ENCODE measurements at regions not wholly inside any gene's neighbourhood (a gene's known extent, or its start where the extent isn't known, plus 50 kb on each side); places are given as distances from the start of the nearest gene placed in this dataset.

GRCh38 chr6:145043926-145044500 lies 691.3 kb downstream of the EPM2A start:
- no peak overlapping the region for H3K27ac ChIP-seq
- no peaks in the 10 kb centered on the region for H3K4me1 ChIP-seq
- no peak overlapping the region for H3K4me3 ChIP-seq
- intact Hi-C loops (cut with DNase I) = no loop called here
- DNase-seq = no peak
- no peak overlapping the region for H3K9ac ChIP-seq (ENCODE audit: low read depth in 2 of 2, low read length in 2 of 2)
- TF ChIP-seq CTCF (IDR thresholded peaks at IDR 0.05) = no peak
- H3K36me3 ChIP-seq = no peaks in the 10 kb centered on the region
- no peaks in the 10 kb centered on the region for H3K9me3 ChIP-seq
- no peaks in the 10 kb centered on the region for H3K27me3 ChIP-seq

DNA sequence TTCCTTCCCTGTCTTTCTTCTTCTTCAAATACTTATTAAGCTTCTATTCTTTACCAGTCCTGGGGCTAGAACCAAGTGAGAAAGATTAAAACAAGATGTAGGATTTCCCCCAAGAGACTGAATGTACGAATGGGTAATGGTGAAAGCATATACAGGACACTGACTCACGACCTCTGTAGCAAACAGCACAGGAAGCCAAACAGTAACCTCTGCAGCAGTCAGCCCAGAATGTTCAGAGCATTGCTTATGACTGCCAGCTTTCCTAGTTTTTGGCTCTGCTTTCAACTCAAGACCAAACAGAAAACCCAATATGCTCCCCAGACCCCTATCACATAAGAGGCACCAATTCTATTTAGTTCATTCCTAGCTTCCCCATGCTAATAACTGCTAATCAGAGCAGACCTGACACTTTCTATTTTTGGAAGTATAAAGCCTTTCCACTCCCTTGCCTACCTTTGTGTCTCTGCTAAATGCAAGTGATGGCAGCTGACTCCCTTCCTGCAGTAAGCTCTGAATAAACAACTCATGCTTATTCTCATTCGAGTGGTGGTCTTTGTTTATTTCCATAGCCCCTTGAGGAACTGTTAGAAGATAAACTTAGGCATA lies 690.6 kb downstream of the EPM2A start:
- no peak overlapping the region for H3K27ac ChIP-seq
- no peak for DNase-seq
- no peaks in the 10 kb centered on the region for H3K36me3 ChIP-seq
- H3K4me3 ChIP-seq = no peak overlapping the region
- no peaks in the 10 kb centered on the region for H3K27me3 ChIP-seq
- intact Hi-C loops (cut with DNase I) = no loop called here
- H3K4me1 ChIP-seq = no peaks in the 10 kb centered on the region
- no peak for TF ChIP-seq CTCF (IDR thresholded peaks at IDR 0.05)
- H3K9me3 ChIP-seq = no peaks in the 10 kb centered on the region
- H3K9ac ChIP-seq (ENCODE audit: low read depth in 2 of 2, low read length in 2 of 2) = no peak overlapping the region

GRCh38 chr6:145045582-145045981 lies 689.7 kb downstream of the EPM2A start:
- H3K9ac ChIP-seq (ENCODE audit: low read depth in 2 of 2, low read length in 2 of 2) = no peak overlapping the region
- no peaks in the 10 kb centered on the region for H3K27me3 ChIP-seq
- H3K9me3 ChIP-seq = no peaks in the 10 kb centered on the region
- H3K27ac ChIP-seq = no peak overlapping the region
- no peak for TF ChIP-seq CTCF (IDR thresholded peaks at IDR 0.05)
- H3K4me3 ChIP-seq = no peak overlapping the region
- no peaks in the 10 kb centered on the region for H3K4me1 ChIP-seq
- DNase-seq = no peak
- no peaks in the 10 kb centered on the region for H3K36me3 ChIP-seq
- intact Hi-C loops (cut with DNase I) = no loop called here

GRCh38 chr6:145047891-145048290 lies 687.4 kb downstream of the EPM2A start:
- Histone ChIP-seq H3K4me1 (no peaks in the 10 kb centered on the region), H3K27me3 (no peaks in the 10 kb centered on the region), H3K27ac (no peak overlapping the region), H3K36me3 (no peaks in the 10 kb centered on the region), H3K9ac (ENCODE audit: low read depth in 2 of 2, low read length in 2 of 2) (no peak overlapping the region), H3K9me3 (no peaks in the 10 kb centered on the region), H3K4me3 (no peak overlapping the region)
- intact Hi-C loops (cut with DNase I) = no loop called here
- DNase-seq = no peak
- no peak for TF ChIP-seq CTCF (IDR thresholded peaks at IDR 0.05)

- H3K4me3 ChIP-seq = no peak overlapping the region
- no peak overlapping the region for H3K9ac ChIP-seq (ENCODE audit: low read depth in 2 of 2, low read length in 2 of 2)
- intact Hi-C loops (cut with DNase I) = no loop called here
- H3K27ac ChIP-seq = no peak overlapping the region
- no peak for TF ChIP-seq CTCF (IDR thresholded peaks at IDR 0.05)
- H3K36me3 ChIP-seq = no peaks in the 10 kb centered on the region
- no peaks in the 10 kb centered on the region for H3K4me1 ChIP-seq
- H3K9me3 ChIP-seq = no peaks in the 10 kb centered on the region
- H3K27me3 ChIP-seq = no peaks in the 10 kb centered on the region
- no peak for DNase-seq
These were observed 683.7 kb downstream of the EPM2A start for GRCh38 chr6:145051661-145052060.
